SK-N-SH (cell line): ENCODE measurements at regions not wholly inside any gene's neighbourhood (a gene's known extent, or its start where the extent isn't known, plus 50 kb on each side); places are given as distances from the start of the nearest gene placed in this dataset.
A peak's percentile ranks its signal among the peaks of the same experiment; 100 is the strongest.

ENCODE experiments used
- CTCF ChIA-PET: fragments of 300-600, 350-600 bp; formaldehyde crosslinking; extraction: SDS; loops from one replicate; lab custom pipeline; 2021; lab: Yijun Ruan, JAX
- POLR2A ChIA-PET: fragments of 350-600 bp; sonication (Branson Sonifier 250); formaldehyde crosslinking; extraction: SDS; loops from one replicate; lab custom pipeline; 2020; ENCODE audit warnings: antibody characterized with exemption, inconsistent platforms; lab: Yijun Ruan, JAX
- DNase-seq: peaks from one replicate; pipeline ENCODE4 v3.0.0; 2012
- H2AFZ ChIP-seq: fragments of 200-600 bp; sonication (generic); 2 replicates; pipeline ENCODE4 v1.8.1; 2016; ENCODE audit warnings: antibody characterized with exemption, mild to moderate bottlenecking, low read depth
- H3F3A ChIP-seq: fragments of 200-600 bp; sonication (generic); replicated peaks from 2 replicates; pipeline ENCODE3; 2016; ENCODE audit warnings: antibody characterized with exemption, mild to moderate bottlenecking; ENCODE audit not compliant: insufficient read depth
- H3K27ac ChIP-seq, 2 experiments: fragments of 200-500 bp in 1 of 2; fragments of 200-600 bp in 1 of 2; sonication (Bioruptor generic) in 1 of 2; sonication (generic), shearing (Covaris generic) in 1 of 2; 2 replicates each; pipeline versions ENCODE4 v1.5.1 to v1.6.1; 2014 to 2016; ENCODE audit warnings: low read depth in 2 of 2, inconsistent platforms in 1 of 2, low read length in 1 of 2, mild to moderate bottlenecking in 1 of 2, mixed read lengths in 1 of 2
- H3K27me3 ChIP-seq: fragments of 200-600 bp; sonication (generic), shearing (Covaris generic); 2 replicates; pipeline ENCODE4 v1.6.1; 2016; ENCODE audit warnings: mixed run types; ENCODE audit not compliant: insufficient read depth
- H3K36me3 ChIP-seq, 2 experiments: fragments of 200-500 bp in 1 of 2; fragments of 200-600 bp in 1 of 2; sonication (Bioruptor generic) in 1 of 2; sonication (generic) in 1 of 2; replicated peaks in 1 of 2; 2 replicates each; pipeline versions ENCODE3 to v1.5.1; 2014 to 2016; ENCODE audit warnings: low read length in 1 of 2, mild to moderate bottlenecking in 1 of 2; ENCODE audit not compliant: insufficient read depth in 2 of 2, control insufficient read depth in 1 of 2
- H3K4me1 ChIP-seq, 2 experiments: fragments of 200-500 bp in 1 of 2; fragments of 200-600 bp in 1 of 2; sonication (Bioruptor generic) in 1 of 2; sonication (generic), shearing (Covaris generic) in 1 of 2; 2 replicates each; pipeline versions ENCODE4 v1.5.1 to v1.6.1; 2014 to 2016; ENCODE audit warnings: low read depth in 1 of 2, low read length in 1 of 2, mixed run types in 1 of 2; ENCODE audit not compliant: insufficient read depth in 2 of 2, control insufficient read depth in 1 of 2
- H3K4me2 ChIP-seq: fragments of 200-600 bp; sonication (generic), shearing (Covaris generic); 2 replicates; pipeline ENCODE4 v1.6.1; 2017; ENCODE audit warnings: mixed run types
- H3K4me3 ChIP-seq, 2 experiments: fragments of 200-500 bp in 1 of 2; fragments of 200-600 bp in 1 of 2; sonication (Bioruptor generic) in 1 of 2; sonication (generic), shearing (Covaris generic) in 1 of 2; 2 replicates each; pipeline versions ENCODE4 v1.5.1 to v1.8.1; 2014 to 2016; ENCODE audit warnings: low read depth in 2 of 2, inconsistent platforms in 1 of 2, low read length in 1 of 2, mild to moderate bottlenecking in 1 of 2, mixed read lengths in 1 of 2, moderate library complexity in 1 of 2
- H3K79me2 ChIP-seq: fragments of 200-600 bp; sonication (generic); 2 replicates; pipeline ENCODE4 v1.8.1; 2017; ENCODE audit warnings: mild to moderate bottlenecking; ENCODE audit not compliant: insufficient read depth
- H3K9ac ChIP-seq: fragments of 200-600 bp; sonication (generic); 2 replicates; pipeline ENCODE4 v1.6.1; 2017; ENCODE audit warnings: mixed run types
- H3K9me2 ChIP-seq: fragments of 200-600 bp; sonication (generic); 2 replicates; pipeline ENCODE4 v1.6.1; 2017; ENCODE audit warnings: mixed run types
- H3K9me3 ChIP-seq: fragments of 200-600 bp; sonication (generic); 2 replicates; pipeline ENCODE4 v1.6.1; 2017; ENCODE audit warnings: mixed run types, mild to moderate bottlenecking, moderate library complexity
- H4K20me1 ChIP-seq: fragments of 200-600 bp; sonication (generic); 2 replicates; pipeline ENCODE4 v1.6.1; 2017; ENCODE audit warnings: mild to moderate bottlenecking, mixed run types; ENCODE audit not compliant: insufficient read depth
- EZH2phosphoT487 ChIP-seq: fragments of 200-600 bp; sonication (generic); IDR thresholded peaks from 2 replicates; pipeline ENCODE4 v1.6.1; 2017; ENCODE audit warnings: low read depth, mixed run types, mild to moderate bottlenecking, antibody characterized with exemption, moderate library complexity, borderline replicate concordance
- FOXJ3 ChIP-seq: sonication (generic); formaldehyde crosslinking; IDR thresholded peaks from 2 replicates; pipeline ENCODE4 v1.5.1; 2020; ENCODE audit warnings: mild to moderate bottlenecking, missing genetic modification reagents
- GABPA ChIP-seq: IDR thresholded peaks from 2 replicates; pipeline ENCODE4 v1.4.0; 2012; ENCODE audit warnings: low read depth, mild to moderate bottlenecking
- MEF2A ChIP-seq: IDR thresholded peaks from 2 replicates; pipeline ENCODE4 v1.4.0; 2012; ENCODE audit warnings: low read depth, borderline replicate concordance
- NFIC ChIP-seq: IDR thresholded peaks from 2 replicates; pipeline ENCODE4 v1.4.0; 2012; ENCODE audit warnings: borderline replicate concordance
- NRF1 ChIP-seq: IDR thresholded peaks from 2 replicates; pipeline ENCODE4 v1.6.1; 2012; ENCODE audit warnings: low read depth, mild to moderate bottlenecking, low read length
- POLR2AphosphoS5 ChIP-seq: IDR thresholded peaks from 2 replicates; pipeline ENCODE4 v1.6.1; 2012; ENCODE audit warnings: low read depth, low read length
- RAD21 ChIP-seq: IDR thresholded peaks from 2 replicates; pipeline ENCODE4 v1.6.1; 2012; ENCODE audit warnings: mild to moderate bottlenecking, low read length
- RCOR1 ChIP-seq: fragments of 150-350 bp; IDR thresholded peaks from 2 replicates; pipeline ENCODE4 v1.6.1; 2017; ENCODE audit warnings: antibody characterized with exemption, low read length
- RXRA ChIP-seq: IDR thresholded peaks from 2 replicates; pipeline ENCODE4 v1.4.0; 2012; ENCODE audit warnings: low read depth, mild to moderate bottlenecking, borderline replicate concordance
- SMC3 ChIP-seq: IDR thresholded peaks from 2 replicates; pipeline ENCODE4 v1.6.1; 2012; ENCODE audit warnings: low read depth, low read length, improper control_type of control experiment
- TCF12 ChIP-seq: IDR thresholded peaks from 2 replicates; pipeline ENCODE4 v1.4.0; 2012
- TEAD4 ChIP-seq: IDR thresholded peaks from 2 replicates; pipeline ENCODE4 v1.4.0; 2012; ENCODE audit warnings: mild to moderate bottlenecking, borderline replicate concordance; ENCODE audit not compliant: insufficient read depth
- YY1 ChIP-seq: IDR thresholded peaks from 2 replicates; pipeline ENCODE4 v1.4.0; 2012; ENCODE audit warnings: low read depth, mild to moderate bottlenecking
- WGBS: methylation state at CpG from one replicate; pipeline ENCODE4 v1.1.6; 2017; ENCODE audit warnings: low lambda C conversion rate; 5-methylcytosine and 5-hydroxymethylcytosine counted together
- TF ChIP-seq, protein P1 (sequence below): fragments of 150-350 bp; IDR thresholded peaks from 2 replicates; pipeline ENCODE4 v1.6.1; 2016; ENCODE audit warnings: mild to moderate bottlenecking, low read depth, low read length
- TF ChIP-seq, protein P2 (sequence below): fragments of 200-600 bp; sonication (generic); IDR thresholded peaks from 2 replicates; pipeline ENCODE4 v1.6.1; 2017; ENCODE audit warnings: antibody characterized with exemption, mild to moderate bottlenecking, moderate library complexity
- TF ChIP-seq, protein P3 (sequence below): fragments of 150-350 bp; IDR thresholded peaks from 2 replicates; pipeline ENCODE4 v1.6.1; 2017; ENCODE audit warnings: antibody characterized with exemption, low read length, low read depth, borderline replicate concordance
- TF ChIP-seq, protein P4 (sequence below): IDR thresholded peaks from 2 replicates; pipeline ENCODE4 v1.4.0; 2012; ENCODE audit warnings: low read depth

DNA sequence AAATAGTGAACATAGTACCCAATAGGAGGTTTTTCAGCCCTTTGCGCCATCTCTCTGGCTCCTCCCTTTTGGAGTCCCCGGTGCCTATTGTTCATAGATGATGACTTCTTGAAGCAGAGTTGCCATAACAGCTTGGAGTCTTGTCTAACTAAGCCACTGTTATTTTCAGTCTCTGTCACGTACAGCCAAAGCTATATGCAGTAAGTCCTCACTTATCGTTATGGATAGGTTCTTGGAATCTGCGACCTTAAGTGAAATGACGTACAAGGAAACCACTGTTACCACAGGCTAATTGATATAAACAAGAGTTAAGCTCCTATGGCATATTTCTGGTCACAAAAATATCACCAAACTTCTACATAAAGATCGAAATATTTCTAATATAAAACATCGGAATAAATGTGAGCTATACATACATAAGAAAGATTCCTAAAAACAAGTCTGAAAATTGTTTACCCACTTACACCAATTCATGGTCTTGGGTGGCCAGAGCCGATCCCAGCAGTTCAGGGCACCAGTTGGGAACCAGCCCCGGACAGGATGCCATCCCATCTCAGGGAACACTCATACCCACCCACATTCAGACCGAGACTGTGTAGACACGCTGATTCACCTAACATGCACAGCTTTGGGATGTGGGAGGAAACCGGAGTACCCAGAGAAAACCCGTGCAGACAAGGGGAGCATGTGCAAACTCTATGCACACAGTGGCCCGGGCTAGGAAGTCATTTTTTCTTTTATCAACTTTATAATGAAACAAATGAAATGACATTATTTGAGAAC is 76.0 kb upstream of the PRPS1L1 start:
- Histone ChIP-seq H3K27ac (no peak overlapping the region), H3K4me2 (no peak overlapping the region), H3K4me1 (no peaks in the 10 kb centered on the region), H3K4me3 (no peak overlapping the region), H3K9ac (no peak overlapping the region)
- no peak for DNase-seq
- POLR2A ChIA-PET = no interaction called here
- TF ChIP-seq NRF1 = no peak
- TF ChIP-seq EZH2phosphoT487 = no peak
- no peak for TF ChIP-seq GABPA
- no peak for TF ChIP-seq FOXJ3
- TF ChIP-seq TCF12 = no peak
- TF ChIP-seq MEF2A = no peak
- TF ChIP-seq, protein P1, sequence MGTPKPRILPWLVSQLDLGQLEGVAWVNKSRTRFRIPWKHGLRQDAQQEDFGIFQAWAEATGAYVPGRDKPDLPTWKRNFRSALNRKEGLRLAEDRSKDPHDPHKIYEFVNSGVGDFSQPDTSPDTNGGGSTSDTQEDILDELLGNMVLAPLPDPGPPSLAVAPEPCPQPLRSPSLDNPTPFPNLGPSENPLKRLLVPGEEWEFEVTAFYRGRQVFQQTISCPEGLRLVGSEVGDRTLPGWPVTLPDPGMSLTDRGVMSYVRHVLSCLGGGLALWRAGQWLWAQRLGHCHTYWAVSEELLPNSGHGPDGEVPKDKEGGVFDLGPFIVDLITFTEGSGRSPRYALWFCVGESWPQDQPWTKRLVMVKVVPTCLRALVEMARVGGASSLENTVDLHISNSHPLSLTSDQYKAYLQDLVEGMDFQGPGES = no peak
- TF ChIP-seq, all 33 proteins: peak for 0
- H3K9me2 ChIP-seq = no peaks in the 10 kb centered on the region
- H3K36me3 ChIP-seq = no peaks in the 10 kb centered on the region
- no peaks in the 10 kb centered on the region for H4K20me1 ChIP-seq
- H2AFZ ChIP-seq = no peak overlapping the region
- no peaks in the 10 kb centered on the region for H3F3A ChIP-seq
- CTCF ChIA-PET = interaction anchor here (0.9 kb wide), 1 partner anchor 14 kb away, joined by 4 read pairs; no protein-coding TSS in a partner anchor
- 9% methylated on average over 15 of the region's 15 CpGs for WGBS
- H3K27me3 ChIP-seq = peaks cover 16% of the 10 kb centered on the region; the same call in 1 of the 2 replicates
- H3K9me3 ChIP-seq = no peaks in the 10 kb centered on the region
- no peaks in the 10 kb centered on the region for H3K79me2 ChIP-seq

DNA sequence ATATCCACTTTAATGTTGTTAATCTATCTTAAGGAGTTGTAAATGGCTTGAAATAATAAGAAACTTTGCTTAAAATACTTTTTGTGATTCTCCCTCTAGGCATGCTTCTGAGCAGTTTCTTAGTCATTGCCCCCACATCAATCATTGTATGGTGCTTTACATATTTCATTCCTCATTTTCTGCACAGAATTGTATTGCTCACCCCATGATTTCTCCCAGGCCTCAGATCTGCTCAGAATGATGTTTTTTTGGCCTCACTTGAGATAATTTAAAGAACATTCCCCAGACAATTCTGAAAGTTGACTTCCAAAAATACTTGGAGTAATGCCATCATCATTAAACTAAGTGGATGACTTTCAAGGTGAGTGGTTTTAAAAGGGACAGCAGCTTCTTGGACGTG is 82.1 kb upstream of the PRPS1L1 start:
- ChIA-PET POLR2A (no interaction called here), CTCF (interaction anchor here (0.6 to 1.0 kb wide), 2 partner anchors 15 to 133 kb away, joined by 3 to 5 read pairs; no protein-coding TSS in a partner anchor)
- H3K79me2 ChIP-seq = no peaks in the 10 kb centered on the region
- peak overlapping the region in 1 of 2 experiments; percentile 40; a peak in 1 of 4 replicates for H3K27ac ChIP-seq
- no peak overlapping the region for H3K9ac ChIP-seq
- no peak overlapping the region for H3K4me2 ChIP-seq
- DNase-seq = no peak
- H2AFZ ChIP-seq = no peak overlapping the region
- no peaks in the 10 kb centered on the region for H3K9me3 ChIP-seq
- no peaks in the 10 kb centered on the region for H3K36me3 ChIP-seq
- no peak for TF ChIP-seq SMC3
- TF ChIP-seq RCOR1 = no peak
- TF ChIP-seq, protein P2, sequence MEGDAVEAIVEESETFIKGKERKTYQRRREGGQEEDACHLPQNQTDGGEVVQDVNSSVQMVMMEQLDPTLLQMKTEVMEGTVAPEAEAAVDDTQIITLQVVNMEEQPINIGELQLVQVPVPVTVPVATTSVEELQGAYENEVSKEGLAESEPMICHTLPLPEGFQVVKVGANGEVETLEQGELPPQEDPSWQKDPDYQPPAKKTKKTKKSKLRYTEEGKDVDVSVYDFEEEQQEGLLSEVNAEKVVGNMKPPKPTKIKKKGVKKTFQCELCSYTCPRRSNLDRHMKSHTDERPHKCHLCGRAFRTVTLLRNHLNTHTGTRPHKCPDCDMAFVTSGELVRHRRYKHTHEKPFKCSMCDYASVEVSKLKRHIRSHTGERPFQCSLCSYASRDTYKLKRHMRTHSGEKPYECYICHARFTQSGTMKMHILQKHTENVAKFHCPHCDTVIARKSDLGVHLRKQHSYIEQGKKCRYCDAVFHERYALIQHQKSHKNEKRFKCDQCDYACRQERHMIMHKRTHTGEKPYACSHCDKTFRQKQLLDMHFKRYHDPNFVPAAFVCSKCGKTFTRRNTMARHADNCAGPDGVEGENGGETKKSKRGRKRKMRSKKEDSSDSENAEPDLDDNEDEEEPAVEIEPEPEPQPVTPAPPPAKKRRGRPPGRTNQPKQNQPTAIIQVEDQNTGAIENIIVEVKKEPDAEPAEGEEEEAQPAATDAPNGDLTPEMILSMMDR = no peak
- TF ChIP-seq, protein P3, sequence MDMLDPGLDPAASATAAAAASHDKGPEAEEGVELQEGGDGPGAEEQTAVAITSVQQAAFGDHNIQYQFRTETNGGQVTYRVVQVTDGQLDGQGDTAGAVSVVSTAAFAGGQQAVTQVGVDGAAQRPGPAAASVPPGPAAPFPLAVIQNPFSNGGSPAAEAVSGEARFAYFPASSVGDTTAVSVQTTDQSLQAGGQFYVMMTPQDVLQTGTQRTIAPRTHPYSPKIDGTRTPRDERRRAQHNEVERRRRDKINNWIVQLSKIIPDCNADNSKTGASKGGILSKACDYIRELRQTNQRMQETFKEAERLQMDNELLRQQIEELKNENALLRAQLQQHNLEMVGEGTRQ = no peak
- no peak for TF ChIP-seq RAD21
- TF ChIP-seq NFIC = no peak
- no peak for TF ChIP-seq TEAD4
- no peak for TF ChIP-seq POLR2AphosphoS5
- TF ChIP-seq NRF1 = no peak
- TF ChIP-seq, protein P4, sequence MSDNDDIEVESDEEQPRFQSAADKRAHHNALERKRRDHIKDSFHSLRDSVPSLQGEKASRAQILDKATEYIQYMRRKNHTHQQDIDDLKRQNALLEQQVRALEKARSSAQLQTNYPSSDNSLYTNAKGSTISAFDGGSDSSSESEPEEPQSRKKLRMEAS = no peak
- no peak for TF ChIP-seq RXRA
- no peak for TF ChIP-seq YY1
- H3K9me2 ChIP-seq = no peaks in the 10 kb centered on the region
- no peaks in the 10 kb centered on the region for H3K4me1 ChIP-seq
- no peak overlapping the region for H3K4me3 ChIP-seq
- H3K27me3 ChIP-seq = peaks cover 8% of the 10 kb centered on the region; the same call in 1 of the 2 replicates
- 3% methylated on average over 1 of the region's 1 CpG for WGBS
- no peaks in the 10 kb centered on the region for H3F3A ChIP-seq
- no peaks in the 10 kb centered on the region for H4K20me1 ChIP-seq
